Activated effector memory CD4-positive, alpha-beta T cell treated with Interleukin-2 at 50 U/mL for 16 hours (primary cell): ENCODE measurements at regions not wholly inside any gene's neighbourhood (a gene's known extent, or its start where the extent isn't known, plus 50 kb on each side); places are given as distances from the start of the nearest gene placed in this dataset.

Experiments
- DNase-seq: peaks from one replicate; pipeline ENCODE4 v3.0.0-alpha.2; 2020

GRCh38 chr12:98408681-98409080, 106.7 kb upstream of the TMPO start:
- no peak for DNase-seq

- DNase-seq = no peak
Observed at GRCh38 chr12:98409548-98409947, 105.8 kb upstream of the TMPO start.

GRCh38 chr12:98410356-98410755, 105.0 kb upstream of the TMPO start:
- DNase-seq = no peak

- no peak for DNase-seq
Observed at GRCh38 chr12:98416845-98417244, 98.5 kb upstream of the TMPO start.

- DNase-seq = no peak
Observed at GRCh38 chr12:98417266-98417665, 98.1 kb upstream of the TMPO start.

GRCh38 chr12:98418357-98419075, 96.9 kb upstream of the TMPO start:
- no peak for DNase-seq

- no peak for DNase-seq
Observed at GRCh38 chr12:98419081-98419794, 96.2 kb upstream of the TMPO start.

GRCh38 chr12:98419795-98420404, 95.5 kb upstream of the TMPO start:
- DNase-seq = no peak

- DNase-seq = no peak
Observed at GRCh38 chr12:98420461-98420860, 94.9 kb upstream of the TMPO start.

GRCh38 chr12:98421316-98421715, 94.1 kb upstream of the TMPO start:
- no peak for DNase-seq

- no peak for DNase-seq
Observed at GRCh38 chr12:98422359-98422758, 93.0 kb upstream of the TMPO start.

GRCh38 chr12:98422812-98423211, 92.6 kb upstream of the TMPO start:
- no peak for DNase-seq

- no peak for DNase-seq
Observed at GRCh38 chr12:98423963-98424362, 91.4 kb upstream of the TMPO start.

GRCh38 chr12:98424726-98425401, 90.5 kb upstream of the TMPO start:
- peak; percentile 23 for DNase-seq

GRCh38 chr12:98425859-98426258, 89.5 kb upstream of the TMPO start:
- no peak for DNase-seq

GRCh38 chr12:98431089-98431488, 84.3 kb upstream of the TMPO start:
- no peak for DNase-seq

- no peak for DNase-seq
Observed at GRCh38 chr12:98437166-98437565, 78.2 kb upstream of the TMPO start.

- DNase-seq = no peak
Observed at GRCh38 chr12:98437806-98438595, 77.4 kb upstream of the TMPO start.

GRCh38 chr12:98438656-98439230, 76.6 kb upstream of the TMPO start:
- DNase-seq = no peak

GRCh38 chr12:98439471-98439951, 75.9 kb upstream of the TMPO start:
- DNase-seq = no peak

GRCh38 chr12:98439981-98440581, 75.3 kb upstream of the TMPO start:
- DNase-seq = no peak

GRCh38 chr12:98446060-98446459, 69.3 kb upstream of the TMPO start:
- DNase-seq = no peak
